ENCODE measurements at regions not wholly inside any gene's neighbourhood (a gene's known extent, or its start where the extent isn't known, plus 50 kb on each side); places are given as distances from the start of the nearest gene placed in this dataset.

- no peak for TF ChIP-seq CTCF (IDR thresholded peaks at IDR 0.05; ENCODE audit: insufficient read depth, low read length, missing control alignments)
- ChIA-PET POLR2A (no interaction called here), CTCF (no interaction called here)
- no peak overlapping the region for H3K4me3 ChIP-seq (ENCODE audit: low read depth, low read length)
- no peak for DNase-seq (ENCODE audit: low read depth, low spot score)
Measured at GRCh38 chr10:26914898-26915297, 54.1 kb upstream of the ABI1 start.

GRCh38 chr10:26911811-26912461 lies 51.2 kb upstream of the ABI1 start:
- DNase-seq (ENCODE audit: low read depth, low spot score): no peak
- no peak overlapping the region for H3K4me3 ChIP-seq (ENCODE audit: low read depth, low read length)
- no peak for TF ChIP-seq CTCF (IDR thresholded peaks at IDR 0.05; ENCODE audit: insufficient read depth, low read length, missing control alignments)
- POLR2A ChIA-PET: no interaction called here
- CTCF ChIA-PET: no interaction called here
